NCI-H1694 treated with DMSO at 0.1 percent for 48 hours (cell line): ENCODE measurements at regions not wholly inside any gene's neighbourhood (a gene's known extent, or its start where the extent isn't known, plus 50 kb on each side); places are given as distances from the start of the nearest gene placed in this dataset.

Experiments used
- DNase-seq: peaks from one replicate; lab custom pipeline; 2025; lab: John Stamatoyannopoulos, UW

DNA sequence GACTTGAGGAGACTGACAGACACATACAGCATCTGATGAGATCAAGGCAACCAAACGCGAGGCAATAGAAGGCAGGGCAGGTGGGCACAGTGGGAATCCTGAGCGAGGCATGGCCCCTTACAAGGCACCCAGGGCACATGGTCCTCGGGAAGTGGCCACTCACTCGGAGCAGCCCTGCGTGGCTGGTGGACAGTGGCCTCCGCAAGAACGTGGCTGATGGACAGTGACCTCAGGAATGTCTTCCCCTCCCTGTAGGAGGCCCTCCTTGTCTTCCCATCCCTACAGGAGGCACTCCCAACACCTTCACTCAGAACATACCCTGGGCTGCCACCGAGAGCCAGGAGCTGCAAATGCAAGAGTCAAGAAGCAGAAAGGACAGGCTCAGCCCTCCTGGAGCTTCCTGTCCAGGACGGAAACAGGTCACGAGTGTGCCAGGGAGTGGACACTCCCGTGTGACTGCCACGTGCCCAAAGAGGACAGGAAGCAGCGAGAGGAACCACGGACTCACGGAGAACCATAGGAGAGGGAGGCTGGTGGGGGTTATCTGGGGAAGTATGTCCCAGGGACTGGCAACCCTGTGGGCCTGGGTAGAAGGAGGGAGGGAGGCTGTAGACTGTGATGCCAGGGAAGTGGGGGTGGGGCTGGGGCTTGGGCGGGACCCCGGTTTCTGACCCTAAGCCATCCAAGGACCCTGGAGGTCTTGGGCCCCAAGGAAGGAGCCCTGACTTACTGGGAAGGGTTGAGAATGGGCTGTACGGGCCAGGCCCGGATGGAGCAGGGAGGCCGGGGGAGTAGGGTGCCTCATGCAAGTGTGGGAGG, 321.9 kb upstream of the IRX4 start:
- no peak for DNase-seq

DNA sequence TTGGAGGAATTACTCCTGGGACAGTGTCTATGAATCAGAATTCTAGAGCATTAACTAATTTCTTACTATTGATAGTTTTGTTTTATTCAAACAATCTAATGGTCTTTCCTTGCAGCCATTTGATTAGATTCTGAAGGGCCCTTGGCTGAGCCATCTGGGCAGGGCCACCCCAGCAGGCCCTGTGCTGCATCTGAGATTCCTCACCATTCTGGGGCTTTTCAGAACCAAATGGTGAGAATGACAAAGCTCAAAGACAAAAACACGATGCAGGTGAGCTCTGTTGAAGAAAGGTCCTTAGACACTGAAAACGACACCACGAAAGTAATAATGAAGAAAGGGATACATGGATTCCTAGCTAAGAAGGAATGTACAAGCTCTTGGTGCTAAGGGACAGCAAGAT, 321.0 kb upstream of the IRX4 start:
- DNase-seq, result no peak

GRCh38 chr5:2201832-2202231, 319.1 kb upstream of the IRX4 start:
- DNase-seq, result no peak

GRCh38 chr5:2201421-2201820, 318.7 kb upstream of the IRX4 start:
- no peak for DNase-seq

GRCh38 chr5:2201011-2201410, 318.3 kb upstream of the IRX4 start:
- DNase-seq, result no peak

- DNase-seq, result no peak
Observed at GRCh38 chr5:2200261-2200950, 317.7 kb upstream of the IRX4 start.

- no peak for DNase-seq
Observed at GRCh38 chr5:2199697-2200096, 317.0 kb upstream of the IRX4 start.

- no peak for DNase-seq
Observed at GRCh38 chr5:2196989-2197619, 314.4 kb upstream of the IRX4 start.

- no peak for DNase-seq
Observed at GRCh38 chr5:2196416-2196815, 313.7 kb upstream of the IRX4 start.

- no peak for DNase-seq
Observed at GRCh38 chr5:2194949-2195348, 312.2 kb upstream of the IRX4 start.

DNA sequence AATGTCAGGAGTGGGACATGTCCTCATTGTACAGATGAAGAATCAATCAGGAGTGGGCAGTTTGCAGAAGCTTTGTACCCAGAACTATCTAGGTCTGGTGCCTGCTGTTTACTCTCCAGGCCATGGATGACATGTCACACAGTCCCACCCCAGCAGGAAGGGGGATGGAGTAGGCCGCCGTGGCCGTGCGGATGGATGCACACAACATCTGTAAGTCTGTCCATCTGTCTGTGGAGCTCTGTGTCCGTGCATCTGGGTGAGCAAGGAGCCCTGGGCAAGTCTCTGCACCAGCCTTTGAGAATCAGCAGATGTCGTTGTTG, 311.5 kb upstream of the IRX4 start:
- no peak for DNase-seq

GRCh38 chr5:2193542-2194235, 311.0 kb upstream of the IRX4 start:
- DNase-seq, result no peak

DNA sequence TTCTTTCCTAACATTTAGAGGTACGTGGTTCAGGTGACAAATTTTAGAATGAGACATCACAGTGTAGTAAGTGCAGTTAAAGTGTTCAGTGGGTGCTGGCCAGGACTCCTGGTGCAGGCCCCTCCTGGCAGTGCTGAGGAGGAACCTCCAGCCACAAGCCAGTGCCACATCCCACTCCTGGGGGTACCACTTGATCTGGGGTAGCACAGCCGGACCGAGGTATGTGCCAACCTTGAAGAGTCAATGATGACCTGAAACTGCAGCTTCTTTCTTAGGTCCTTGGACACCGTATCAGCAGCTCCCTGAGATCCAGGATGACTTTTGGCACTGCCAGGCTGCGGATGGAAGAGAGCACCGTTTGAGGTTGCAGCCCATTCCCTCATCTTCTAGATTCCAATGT, 310.4 kb upstream of the IRX4 start:
- no peak for DNase-seq

DNA sequence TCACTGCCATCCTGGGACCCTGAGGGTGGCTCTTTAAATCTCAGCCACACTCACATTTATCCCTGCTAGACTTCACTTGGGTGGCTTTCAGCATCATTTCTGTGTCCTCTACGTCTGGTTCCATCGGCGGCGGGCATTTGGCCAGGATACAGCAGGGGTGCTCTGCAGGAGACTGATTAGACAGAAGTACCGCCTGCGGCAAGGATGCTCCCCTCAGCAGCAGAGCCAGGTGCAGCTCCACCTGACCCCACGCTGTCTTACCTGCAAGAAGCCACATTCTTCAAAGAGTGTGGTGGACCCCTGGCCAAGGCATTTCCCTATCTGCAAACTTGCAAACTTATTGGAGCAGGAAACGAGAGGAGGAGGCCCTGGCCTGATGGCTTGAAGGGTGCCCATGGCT, 309.8 kb upstream of the IRX4 start:
- DNase-seq, result no peak

GRCh38 chr5:2191972-2192371, 309.2 kb upstream of the IRX4 start:
- no peak for DNase-seq

- no peak for DNase-seq
Observed at GRCh38 chr5:2190549-2190948, 307.8 kb upstream of the IRX4 start.

DNA sequence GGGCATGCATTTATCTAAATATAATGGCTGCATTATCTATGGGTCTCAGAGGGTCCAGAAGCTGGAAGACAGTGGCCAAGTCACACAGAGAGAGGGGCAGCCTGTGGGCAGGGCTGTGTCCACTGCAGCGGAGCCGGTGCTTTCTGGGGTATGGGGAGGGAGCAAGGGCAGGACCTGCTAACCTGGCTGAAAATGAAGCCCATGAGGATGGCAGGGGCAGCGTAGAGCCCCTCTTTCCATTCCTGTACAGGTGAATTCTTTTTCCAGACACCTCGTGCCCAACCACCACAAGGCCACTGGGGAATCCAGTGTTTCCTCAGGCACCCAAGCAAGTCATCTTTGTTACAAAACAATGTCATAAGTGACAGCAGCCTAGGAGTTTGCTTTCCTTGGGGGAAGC, 305.9 kb upstream of the IRX4 start:
- DNase-seq, result no peak

GRCh38 chr5:2188137-2188536, 305.4 kb upstream of the IRX4 start:
- DNase-seq, result no peak

DNA sequence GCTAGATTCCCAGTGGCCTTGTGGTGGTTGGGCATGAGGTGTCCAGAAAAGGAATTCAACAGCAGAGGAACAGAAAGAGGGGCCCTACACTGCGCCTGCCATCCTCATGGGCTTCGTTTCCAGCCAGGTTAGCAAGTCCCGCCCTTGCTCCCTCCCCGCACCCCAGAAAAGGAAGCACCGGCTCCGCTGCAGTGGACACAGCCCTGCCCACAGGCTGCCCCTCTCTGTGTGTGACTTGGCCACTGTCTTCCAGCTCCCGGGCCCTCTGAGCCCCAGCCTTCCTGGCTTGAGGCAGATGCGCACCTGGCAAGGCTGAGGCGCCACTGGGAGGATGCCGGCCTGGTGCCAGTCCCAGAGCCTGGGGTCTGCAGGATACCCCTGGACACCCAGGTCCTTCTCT, 305.0 kb upstream of the IRX4 start:
- no peak for DNase-seq

- DNase-seq, result no peak
Observed at GRCh38 chr5:2187156-2187555, 304.4 kb upstream of the IRX4 start.

- no peak for DNase-seq
Observed at GRCh38 chr5:2186472-2187015, 303.8 kb upstream of the IRX4 start.

GRCh38 chr5:2185646-2186471, 303.1 kb upstream of the IRX4 start:
- DNase-seq, result no peak
